KMS-11 (cell line): ENCODE measurements at regions not wholly inside any gene's neighbourhood (a gene's known extent, or its start where the extent isn't known, plus 50 kb on each side); places are given as distances from the start of the nearest gene placed in this dataset.
"Not testable (repeated sequence)": the region's sequence is repeated elsewhere in the genome, so short reads cannot be mapped to it uniquely, and the experiment has no call there.

ENCODE experiments used
- H2AFZ ChIP-seq: fragments of 200-600 bp; sonication (generic); 2 replicates; pipeline ENCODE4 v1.6.1; 2016; ENCODE audit warnings: antibody characterized with exemption, mixed run types, low read depth
- H3K27ac ChIP-seq: fragments of 200-600 bp; sonication (generic); 2 replicates; pipeline ENCODE4 v1.6.1; 2016; ENCODE audit warnings: mild to moderate bottlenecking, mixed run types
- H3K27me3 ChIP-seq: fragments of 200-600 bp; sonication (generic); 2 replicates; pipeline ENCODE4 v1.6.1; 2017; ENCODE audit warnings: mild to moderate bottlenecking, low read depth, mixed run types, moderate library complexity; ENCODE audit not compliant: insufficient read depth
- H3K36me3 ChIP-seq: fragments of 200-600 bp; sonication (generic); 2 replicates; pipeline ENCODE4 v1.6.1; 2017; ENCODE audit warnings: mild to moderate bottlenecking, mixed run types; ENCODE audit not compliant: insufficient read depth
- H3K4me1 ChIP-seq: fragments of 200-600 bp; sonication (generic); 2 replicates; pipeline ENCODE4 v1.6.1; 2016; ENCODE audit warnings: mild to moderate bottlenecking, low read depth, mixed run types; ENCODE audit not compliant: poor library complexity, severe bottlenecking
- H3K4me2 ChIP-seq: fragments of 200-600 bp; sonication (generic); 2 replicates; pipeline ENCODE4 v1.7.0; 2016; ENCODE audit warnings: mild to moderate bottlenecking, mixed run types
- H3K4me3 ChIP-seq: fragments of 200-600 bp; sonication (generic); IDR thresholded peaks from 2 replicates; pipeline ENCODE4 v1.6.1; 2017; ENCODE audit warnings: low read depth, low read length, mixed read lengths; ENCODE audit not compliant: insufficient read depth
- H3K79me2 ChIP-seq: fragments of 200-600 bp; sonication (generic); 2 replicates; pipeline ENCODE4 v1.6.1; 2016; ENCODE audit warnings: low read depth, mixed run types; ENCODE audit not compliant: insufficient read depth
- H3K9ac ChIP-seq: fragments of 200-600 bp; sonication (generic); 2 replicates; pipeline ENCODE4 v1.6.1; 2016; ENCODE audit warnings: mild to moderate bottlenecking, mixed run types
- H4K20me1 ChIP-seq: fragments of 200-600 bp; sonication (generic); 2 replicates; pipeline ENCODE4 v1.6.1; 2016; ENCODE audit warnings: mild to moderate bottlenecking, mixed run types; ENCODE audit not compliant: insufficient read depth
- CTCF ChIP-seq: fragments of 200-600 bp; sonication (generic); conservative IDR thresholded peaks from 2 replicates; pipeline ENCODE4 v1.6.1; 2017; ENCODE audit warnings: low read depth, mild to moderate bottlenecking, antibody characterized with exemption, low read length, moderate library complexity, mixed read lengths

- no peaks in the 10 kb centered on the region for H3K4me1 ChIP-seq
- H3K79me2 ChIP-seq, result no peaks in the 10 kb centered on the region
- H3K9ac ChIP-seq, result no peak overlapping the region
- H4K20me1 ChIP-seq, result no peaks in the 10 kb centered on the region
- H3K4me3 ChIP-seq, result no peak overlapping the region
- no peak overlapping the region for H3K4me2 ChIP-seq
- no peak overlapping the region for H2AFZ ChIP-seq
- no peaks in the 10 kb centered on the region for H3K27me3 ChIP-seq
- H3K27ac ChIP-seq, result no peak overlapping the region
- no peak for TF ChIP-seq CTCF
- no peaks in the 10 kb centered on the region for H3K36me3 ChIP-seq
These were observed 1259.6 kb upstream of the TENM4 start for GRCh38 chr11:80700386-80700785.

GRCh38 chr11:80699406-80700177 is 1258.8 kb upstream of the TENM4 start:
- not testable (repeated sequence) for H3K36me3 ChIP-seq, H3K79me2 ChIP-seq, H4K20me1 ChIP-seq, H3K4me3 ChIP-seq, H3K4me2 ChIP-seq, H3K27ac ChIP-seq, H3K4me1 ChIP-seq, H3K9ac ChIP-seq, H3K27me3 ChIP-seq, H2AFZ ChIP-seq

- Histone ChIP-seq H2AFZ (no peak overlapping the region), H3K4me2 (no peak overlapping the region), H3K36me3 (no peaks in the 10 kb centered on the region), H3K9ac (no peak overlapping the region), H3K79me2 (no peaks in the 10 kb centered on the region), H3K27me3 (no peaks in the 10 kb centered on the region), H3K27ac (no peak overlapping the region), H4K20me1 (no peaks in the 10 kb centered on the region), H3K4me3 (no peak overlapping the region), H3K4me1 (no peaks in the 10 kb centered on the region)
- no peak for TF ChIP-seq CTCF
These were observed 1257.8 kb upstream of the TENM4 start for GRCh38 chr11:80698637-80699036.

- no peaks in the 10 kb centered on the region for H3K4me1 ChIP-seq
- no peaks in the 10 kb centered on the region for H3K27me3 ChIP-seq
- H2AFZ ChIP-seq, result no peak overlapping the region
- no peak overlapping the region for H3K27ac ChIP-seq
- H4K20me1 ChIP-seq, result no peaks in the 10 kb centered on the region
- no peak for TF ChIP-seq CTCF
- H3K36me3 ChIP-seq, result no peaks in the 10 kb centered on the region
- no peak overlapping the region for H3K4me2 ChIP-seq
- H3K9ac ChIP-seq, result no peak overlapping the region
- no peaks in the 10 kb centered on the region for H3K79me2 ChIP-seq
- H3K4me3 ChIP-seq, result no peak overlapping the region
These were observed 1253.6 kb upstream of the TENM4 start for GRCh38 chr11:80694385-80694784.

GRCh38 chr11:80687941-80688340 is 1247.1 kb upstream of the TENM4 start:
- no peaks in the 10 kb centered on the region for H3K79me2 ChIP-seq
- H3K4me3 ChIP-seq, result no peak overlapping the region
- H3K9ac ChIP-seq, result no peak overlapping the region
- H3K36me3 ChIP-seq, result no peaks in the 10 kb centered on the region
- H4K20me1 ChIP-seq, result no peaks in the 10 kb centered on the region
- no peaks in the 10 kb centered on the region for H3K27me3 ChIP-seq
- H3K4me2 ChIP-seq, result no peak overlapping the region
- no peak overlapping the region for H2AFZ ChIP-seq
- no peak for TF ChIP-seq CTCF
- H3K27ac ChIP-seq, result no peak overlapping the region
- H3K4me1 ChIP-seq, result no peaks in the 10 kb centered on the region
